Endothelial cell of umbilical vein (primary cell): ENCODE measurements at regions not wholly inside any gene's neighbourhood (a gene's known extent, or its start where the extent isn't known, plus 50 kb on each side); places are given as distances from the start of the nearest gene placed in this dataset.

Experiments
- BruUV-seq: library from RNA; stranded (reverse); fragments of 400-500 nt; replicated peaks from 2 replicates; lab custom pipeline; 2021; lab: Mats Ljungman, UMichigan
- CTCF ChIA-PET: fragments of 300-600, 350-600 bp; sonication (Branson Sonifier 250); formaldehyde crosslinking; loops from one replicate; lab custom pipeline; 2021; ENCODE audit warnings: antibody characterized with exemption, inconsistent platforms; lab: Charles Lee
- POLR2A ChIA-PET: fragments of 300-600, 350-600 bp; sonication (Branson Sonifier 250); formaldehyde crosslinking; loops from one replicate; lab custom pipeline; 2021; ENCODE audit warnings: antibody characterized with exemption, inconsistent platforms; lab: Charles Lee
- DNase-seq: peaks from one replicate; pipeline ENCODE4 v3.0.0-alpha.2; 2011; ENCODE audit warnings: low read depth, low spot score
- FAIRE-seq: peaks from 2 replicates; lab custom pipeline; 2011; peaks lifted over from hg19 to GRCh38; lab: Jason Lieb, UNC
- H2AFZ ChIP-seq: 2 replicates; pipeline ENCODE4 v1.6.0; 2012; ENCODE audit warnings: low read depth, low read length, control low read depth, inconsistent platforms
- H3K27ac ChIP-seq: 2 replicates; pipeline ENCODE4 v1.5.1; 2011; ENCODE audit warnings: low read depth, mild to moderate bottlenecking, control low read depth, low read length, moderate library complexity; ENCODE audit not compliant: insufficient read depth
- H3K27me3 ChIP-seq, 2 experiments: 2 replicates each; pipeline versions ENCODE4 v1.6.0 to v1.6.1; 2011; ENCODE audit warnings: low read length in 2 of 2, mixed read lengths in 1 of 2; ENCODE audit not compliant: control insufficient read depth in 2 of 2, insufficient read depth in 2 of 2
- H3K36me3 ChIP-seq, 2 experiments: 2 replicates in 1 of 2; 3 replicates in 1 of 2; pipeline ENCODE4 v1.5.1; 2011; ENCODE audit warnings: low read length in 2 of 2, mild to moderate bottlenecking in 1 of 2, moderate library complexity in 1 of 2; ENCODE audit not compliant: control insufficient read depth in 2 of 2, insufficient read depth in 2 of 2; ENCODE audit errors: extremely low read depth in 1 of 2
- H3K4me1 ChIP-seq: 3 replicates; pipeline ENCODE4 v1.5.1; 2011; ENCODE audit warnings: mild to moderate bottlenecking, low read length; ENCODE audit not compliant: control insufficient read depth, insufficient read depth; ENCODE audit errors: extremely low read depth
- H3K4me2 ChIP-seq: 2 replicates; pipeline ENCODE4 v1.6.1; 2011; ENCODE audit warnings: low read length, control low read depth, mixed read lengths; ENCODE audit not compliant: insufficient read depth
- H3K4me3 ChIP-seq, 3 experiments: fragments of 200-600 bp in 1 of 3; sonication (generic), shearing (Covaris generic) in 1 of 3; replicated peaks in 1 of 3; 2 replicates each; pipeline ENCODE4 v1.5.1; 2011 to 2016; ENCODE audit warnings: control low read depth in 3 of 3, low read length in 3 of 3, mild to moderate bottlenecking in 2 of 3, inconsistent platforms in 1 of 3, low read depth in 1 of 3, moderate library complexity in 1 of 3; ENCODE audit not compliant: insufficient read depth in 1 of 3
- H3K79me2 ChIP-seq: 2 replicates; pipeline ENCODE4 v1.6.0; 2012; ENCODE audit warnings: low read length, inconsistent platforms; ENCODE audit not compliant: control insufficient read depth, insufficient read depth
- H3K9ac ChIP-seq: replicated peaks from 2 replicates; pipeline ENCODE3; 2011; ENCODE audit warnings: low read length, control low read depth; ENCODE audit not compliant: insufficient read depth; ENCODE audit errors: extremely low read depth
- H3K9me1 ChIP-seq: replicated peaks from 3 replicates; pipeline ENCODE4 v1.6.0; 2011; ENCODE audit warnings: mild to moderate bottlenecking, low read length; ENCODE audit not compliant: control insufficient read depth, insufficient read depth; ENCODE audit errors: extremely low read depth
- H3K9me3 ChIP-seq: replicated peaks from 2 replicates; pipeline ENCODE4 v1.5.1; 2012; ENCODE audit warnings: low read length, inconsistent platforms; ENCODE audit not compliant: control insufficient read depth, insufficient read depth
- H4K20me1 ChIP-seq: replicated peaks from 2 replicates; pipeline ENCODE3; 2011; ENCODE audit warnings: mild to moderate bottlenecking, low read length; ENCODE audit not compliant: control insufficient read depth, insufficient read depth; ENCODE audit errors: extremely low read depth
- CTCF ChIP-seq, 2 donors: IDR thresholded peaks; 1 replicate in 1 of 2; 2 replicates in 1 of 2; pipeline ENCODE4 v1.5.1; 2011; ENCODE audit warnings: low read length in 2 of 2, mild to moderate bottlenecking in 2 of 2, moderate library complexity in 2 of 2, control low read depth in 1 of 2, inconsistent platforms in 1 of 2, low read depth in 1 of 2; ENCODE audit not compliant: insufficient read depth in 1 of 2; ENCODE audit errors: extremely low read depth in 1 of 2
- EZH2 ChIP-seq: IDR thresholded peaks from 2 replicates; pipeline ENCODE4 v1.6.1; 2012; ENCODE audit warnings: borderline replicate concordance, low read depth, mild to moderate bottlenecking, moderate library complexity, low read length, inconsistent platforms; ENCODE audit not compliant: severe bottlenecking
- FOS ChIP-seq: IDR thresholded peaks from 2 replicates; pipeline ENCODE4 v1.6.1; 2011; ENCODE audit warnings: mild to moderate bottlenecking, low read length, moderate library complexity, borderline replicate concordance; ENCODE audit not compliant: insufficient read depth
- GATA2 ChIP-seq: IDR thresholded peaks from 2 replicates; pipeline ENCODE4 v1.7.0; 2011; ENCODE audit warnings: low read depth, mild to moderate bottlenecking, moderate library complexity, mixed read lengths, low read length; ENCODE audit not compliant: insufficient read length, insufficient read depth
- JUN ChIP-seq: IDR thresholded peaks from 2 replicates; pipeline ENCODE4 v1.6.1; 2011; ENCODE audit warnings: borderline replicate concordance, low read depth; ENCODE audit not compliant: insufficient read length, insufficient read depth
- MYC ChIP-seq: IDR thresholded peaks from one replicate; pipeline ENCODE4 v1.6.1; 2011; ENCODE audit warnings: mild to moderate bottlenecking, low read depth, low read length
- POLR2A ChIP-seq: IDR thresholded peaks from 2 replicates; pipeline ENCODE4 v1.6.1; 2012; ENCODE audit warnings: low read depth, mild to moderate bottlenecking, control low read depth, low read length
- POLR2AphosphoS5 ChIP-seq: IDR thresholded peaks from 2 replicates; pipeline ENCODE4 v1.6.1; 2012; ENCODE audit warnings: low read depth, mild to moderate bottlenecking, control low read depth, low read length, moderate library complexity; ENCODE audit not compliant: insufficient read depth
- dilution Hi-C: fragments of 300-500 bp; cut with MboI; formaldehyde crosslinking; loops from one replicate; pipeline ENCODE4 v1.15.0; 2019; ENCODE audit warnings: low sequenced_read_pairs; ENCODE audit not compliant: extremely low pct_ligation_motif_present
- intact Hi-C: fragments of 100-400 bp; cut with micrococcal nuclease; formaldehyde crosslinking; loops from one replicate; pipeline ENCODE4 v1.10.0; 2022

GRCh38 chr17:62868723-62869122, 60.6 kb upstream of the MARCHF10 start:
- Histone ChIP-seq H3K27me3 (peaks cover 5 to 16% of the 10 kb centered on the region in 2 experiments), H3K4me3 (no peak overlapping the region), H3K4me1 (no peaks in the 10 kb centered on the region), H4K20me1 (no peaks in the 10 kb centered on the region), H3K9ac (no peak overlapping the region), H3K36me3 (no peaks in the 10 kb centered on the region), H2AFZ (no peak overlapping the region), H3K4me2 (no peak overlapping the region), H3K9me3 (no peaks in the 10 kb centered on the region), H3K27ac (no peak overlapping the region), H3K9me1 (no peaks in the 10 kb centered on the region), H3K79me2 (no peaks in the 10 kb centered on the region)
- intact Hi-C loops: no loop called here
- BruUV-seq: no TSS peak
- CTCF ChIA-PET: no interaction called here
- no peak for FAIRE-seq
- no peak for DNase-seq
- TF ChIP-seq GATA2: no peak
- dilution Hi-C loops: no loop called here
- POLR2A ChIA-PET: no interaction called here

DNA sequence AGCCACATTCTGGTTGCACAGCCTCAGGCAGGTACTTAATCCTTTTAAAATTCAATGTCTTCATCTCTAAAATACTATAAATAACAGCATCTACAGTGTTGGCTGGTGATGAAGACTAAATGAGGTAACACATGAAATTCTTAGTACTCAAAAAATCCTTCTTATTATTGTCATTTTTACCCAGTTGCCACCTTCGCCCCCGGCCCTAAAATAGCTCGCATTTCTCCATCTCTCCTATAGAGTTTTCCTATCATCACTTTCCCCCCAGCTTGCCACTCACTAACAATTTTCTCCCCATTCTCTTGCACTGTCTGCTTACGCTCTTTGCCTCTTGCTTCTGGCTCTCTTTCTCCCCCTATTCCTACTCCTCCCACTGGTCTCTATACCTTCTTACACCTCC, 59.9 kb upstream of the MARCHF10 start:
- Histone ChIP-seq H3K4me2 (no peak overlapping the region), H3K9me1 (no peaks in the 10 kb centered on the region), H3K9me3 (no peaks in the 10 kb centered on the region), H3K36me3 (no peaks in the 10 kb centered on the region), H3K4me1 (no peaks in the 10 kb centered on the region), H3K27me3 (peaks cover 5 to 16% of the 10 kb centered on the region in 2 experiments), H2AFZ (no peak overlapping the region), H3K9ac (no peak overlapping the region), H4K20me1 (no peaks in the 10 kb centered on the region), H3K4me3 (no peak overlapping the region), H3K27ac (no peak overlapping the region), H3K79me2 (no peaks in the 10 kb centered on the region)
- FAIRE-seq (no peak), DNase-seq (no peak)
- CTCF ChIA-PET: no interaction called here
- no TSS peak for BruUV-seq
- dilution Hi-C loops: no loop called here
- TF ChIP-seq EZH2 (no peak), FOS (no peak), JUN (no peak), GATA2 (no peak), CTCF (IDR thresholded peaks at IDR 0.05; ENCODE audit: extremely low read depth in 1 of 2, insufficient read depth in 1 of 2, low read depth in 1 of 2, low read length in 2 of 2) (no peak), MYC (no peak), POLR2A (no peak), POLR2AphosphoS5 (no peak)
- intact Hi-C loops: no loop called here
- POLR2A ChIA-PET: no interaction called here
